T47D (cell line): ENCODE measurements at regions not wholly inside any gene's neighbourhood (a gene's known extent, or its start where the extent isn't known, plus 50 kb on each side); places are given as distances from the start of the nearest gene placed in this dataset.
"Not testable (repeated sequence)": the region's sequence is repeated elsewhere in the genome, so short reads cannot be mapped to it uniquely, and the experiment has no call there.

Experiments
- DNase-seq, 2 experiments: peaks; one replicate each; pipeline versions ENCODE4 v3.0.0 to v3.0.0-alpha.2; 2011 to 2012; ENCODE audit warnings: low read depth in 1 of 2, low spot score in 1 of 2
- in situ Hi-C: cut with HindIII; loops from 2 replicates; pipeline ENCODE4 v1.10.0; 2016; ENCODE audit warnings: low sequenced_read_pairs, low pct_unique_long_range_greater_than_20kb

DNA sequence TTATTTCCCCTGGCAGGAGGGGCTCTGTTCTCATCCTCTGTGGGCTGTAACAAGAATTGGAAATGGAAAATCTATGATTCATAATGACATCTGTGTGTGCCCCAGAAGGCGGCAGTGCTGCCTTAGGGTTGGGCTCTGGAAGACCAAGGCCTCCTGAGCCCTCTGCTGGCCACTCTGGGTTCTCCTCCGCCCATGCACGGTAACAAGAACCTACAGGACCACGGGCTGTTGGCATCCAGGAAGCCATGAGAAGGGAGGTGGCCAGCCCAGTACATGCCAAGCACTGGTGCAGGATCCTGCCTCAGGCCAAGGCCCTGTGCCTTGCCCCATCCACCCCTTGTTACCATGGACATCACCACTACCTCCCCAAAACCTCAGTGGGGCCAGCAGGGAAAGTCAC, 454.2 kb downstream of the TP53TG3F start:
- DNase-seq, in situ Hi-C loops: not testable (repeated sequence)

DNA sequence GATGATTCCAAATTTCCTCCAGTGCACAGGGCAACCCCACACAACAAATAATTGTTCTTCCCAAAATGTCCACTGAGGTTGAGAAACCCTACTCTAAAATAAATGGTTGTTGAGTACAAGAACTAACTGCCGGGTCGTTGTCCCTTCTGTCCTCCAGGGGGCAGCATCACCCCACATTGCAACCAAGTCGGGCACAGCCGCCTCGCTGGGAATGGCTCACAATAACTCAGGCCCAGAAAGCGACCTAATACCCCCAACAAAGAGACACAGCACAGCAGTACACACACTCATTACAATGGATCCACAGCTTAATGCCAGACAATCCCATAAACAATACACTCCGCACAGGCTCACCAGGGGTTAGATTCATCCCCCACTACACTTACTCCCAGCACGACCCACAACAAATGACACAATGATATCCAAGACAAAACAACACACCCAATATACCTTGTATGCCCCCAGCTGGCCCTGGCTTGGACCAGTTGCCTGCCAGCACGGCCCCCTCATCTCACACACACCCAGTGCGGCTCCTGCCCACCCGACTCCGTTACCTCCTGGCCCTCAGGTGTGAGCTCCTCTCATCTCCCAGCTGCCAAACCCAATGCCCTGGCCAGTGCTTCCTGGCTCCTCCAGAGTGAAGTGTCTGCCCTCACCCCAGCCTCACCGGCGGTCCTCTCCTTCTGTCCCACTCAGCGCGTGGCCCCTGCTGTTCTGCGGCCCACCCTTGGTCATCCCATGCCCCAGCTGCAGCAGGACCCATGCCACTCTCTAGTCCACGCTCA, 461.5 kb downstream of the TP53TG3F start:
- DNase-seq, in situ Hi-C loops: not testable (repeated sequence)

DNA sequence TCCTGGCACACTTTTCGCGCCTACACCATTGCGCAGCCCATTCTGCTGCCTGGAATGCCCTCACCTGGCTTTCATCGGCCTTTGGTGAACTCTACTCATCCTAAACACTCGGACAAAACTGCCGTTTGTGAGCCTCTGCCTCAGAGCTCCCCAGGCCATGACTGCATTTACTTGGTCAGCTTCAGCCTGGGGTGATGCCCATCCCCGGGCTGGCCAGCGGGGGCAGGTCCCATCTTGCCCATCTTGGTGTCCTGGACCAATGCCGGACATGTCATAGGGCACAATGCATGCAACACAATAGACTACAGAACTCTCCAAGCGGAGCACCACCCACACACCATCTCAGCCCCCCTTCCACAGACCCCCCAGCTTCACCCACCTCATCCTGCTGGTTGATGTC, 463.5 kb downstream of the TP53TG3F start:
- in situ Hi-C loops, DNase-seq: not testable (repeated sequence)

DNA sequence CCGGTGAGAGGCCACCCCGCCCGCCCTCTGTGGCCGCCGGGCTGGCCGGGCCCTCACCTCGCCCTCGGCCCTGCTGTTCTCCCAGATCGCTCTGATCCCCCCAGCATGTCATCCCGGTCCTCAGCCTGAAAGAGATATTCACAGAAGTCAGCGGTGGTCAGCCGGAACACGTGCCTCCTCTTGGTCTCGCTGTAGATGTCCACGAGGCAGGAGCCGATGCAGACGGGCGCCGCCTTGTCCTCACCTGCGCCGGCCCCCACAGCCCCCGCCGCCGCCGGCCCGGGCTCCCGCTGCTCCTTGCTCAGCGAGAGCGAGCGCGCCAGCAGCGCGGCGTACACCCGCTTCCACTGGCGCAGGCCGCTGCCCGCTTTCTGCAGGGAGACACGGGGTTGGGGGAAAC, 468.6 kb downstream of the TP53TG3F start:
- in situ Hi-C loops, DNase-seq: not testable (repeated sequence)

DNA sequence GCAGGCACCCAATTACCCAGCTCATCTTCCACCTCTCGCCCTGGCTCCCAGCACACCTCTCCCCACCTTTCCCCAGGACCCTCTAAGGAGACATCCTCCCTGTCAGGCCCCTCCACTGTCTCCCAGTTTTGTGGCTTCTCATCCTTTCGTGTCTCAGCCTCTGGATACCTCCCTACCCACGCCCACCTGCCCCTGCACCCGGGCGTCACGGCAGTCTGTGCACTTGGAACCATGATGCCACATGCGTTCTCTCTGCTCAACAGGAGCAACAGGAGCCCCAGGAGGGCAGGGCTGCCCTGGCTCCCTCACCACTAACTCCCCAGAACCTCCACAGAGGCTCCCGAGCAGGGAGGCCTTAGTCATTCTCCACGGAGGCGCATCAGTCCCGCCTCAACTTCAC, 472.8 kb downstream of the TP53TG3F start:
- DNase-seq, in situ Hi-C loops: not testable (repeated sequence)

DNA sequence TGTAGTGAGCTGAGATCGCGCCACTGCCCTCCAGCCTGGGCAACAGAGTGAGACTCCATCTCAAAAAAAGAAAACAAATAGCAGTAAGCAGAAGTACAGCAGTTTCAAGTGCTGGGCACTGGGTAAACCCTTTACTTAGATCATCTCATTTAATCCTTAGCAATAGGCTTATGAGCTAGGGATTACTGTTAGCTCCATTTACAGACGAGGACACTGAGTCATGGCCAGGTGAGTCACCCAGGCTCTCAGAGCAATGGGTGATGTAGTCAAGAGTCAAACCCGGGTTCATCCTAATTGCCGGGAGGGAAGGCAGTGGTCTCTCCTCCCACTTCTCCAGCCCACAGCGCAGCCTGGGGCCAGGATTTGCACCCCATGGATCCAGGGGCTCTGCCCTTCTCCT, 473.6 kb downstream of the TP53TG3F start:
- in situ Hi-C loops, DNase-seq: not testable (repeated sequence)

DNA sequence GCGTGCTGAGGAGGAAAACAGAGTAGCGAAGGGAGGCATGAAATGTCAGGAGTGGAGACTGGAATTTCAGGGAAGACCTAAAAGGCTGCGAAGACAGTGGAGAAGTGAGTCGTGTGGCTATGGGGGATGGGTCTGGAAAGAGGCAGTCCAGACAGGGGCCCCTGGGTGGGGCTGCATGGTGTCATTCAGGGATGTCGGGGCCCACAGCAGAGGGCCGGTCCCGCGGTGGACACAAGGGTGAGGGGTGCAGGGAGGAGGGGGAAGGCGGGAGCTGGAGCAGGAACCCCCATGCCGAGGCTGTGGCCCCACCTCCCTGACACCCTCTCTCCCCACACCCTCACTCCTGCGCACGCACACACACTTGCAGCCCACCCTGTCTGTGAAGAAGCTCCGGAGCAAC, 476.4 kb downstream of the TP53TG3F start:
- DNase-seq, in situ Hi-C loops: not testable (repeated sequence)

DNA sequence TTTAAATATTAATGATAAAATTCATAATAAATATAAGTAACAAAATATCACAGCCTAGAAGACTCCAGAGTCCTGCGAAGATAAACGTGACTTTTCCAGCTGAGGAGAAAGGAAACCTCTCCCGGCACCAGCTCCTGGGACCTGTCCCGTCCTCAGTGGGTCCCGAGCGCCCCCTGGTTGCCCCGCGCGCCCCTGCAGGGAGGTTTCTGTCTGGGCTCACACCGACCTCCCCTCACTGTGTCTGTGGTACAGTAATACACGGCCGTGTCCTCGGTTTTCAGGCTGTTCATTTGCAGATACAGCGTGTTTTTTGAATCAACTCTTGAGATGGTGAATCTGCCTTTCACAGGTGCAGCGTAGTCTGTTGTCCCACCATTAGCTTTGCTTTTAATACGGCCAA, 478.7 kb downstream of the TP53TG3F start:
- DNase-seq, in situ Hi-C loops: not testable (repeated sequence)

DNA sequence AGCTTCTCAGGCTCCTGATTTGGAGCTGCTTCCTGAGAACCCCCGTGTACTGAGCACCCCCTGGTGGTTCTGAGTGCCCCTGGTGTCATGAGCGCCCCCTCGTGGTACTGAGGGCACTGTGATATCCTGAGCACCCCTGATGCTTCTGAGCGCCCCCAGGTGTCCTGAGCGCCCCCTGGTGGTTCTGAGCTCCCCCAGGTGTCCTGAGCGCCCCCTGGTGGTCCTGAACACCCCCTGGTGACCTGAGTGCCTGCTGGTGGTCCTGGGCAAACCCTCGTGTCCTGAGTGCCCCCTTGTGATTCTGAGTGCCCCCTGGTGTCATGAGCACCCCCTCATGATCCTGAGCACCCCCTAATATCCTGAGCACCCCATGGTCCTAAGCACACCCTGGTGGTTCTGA, 502.1 kb downstream of the TP53TG3F start:
- DNase-seq, in situ Hi-C loops: not testable (repeated sequence)

DNA sequence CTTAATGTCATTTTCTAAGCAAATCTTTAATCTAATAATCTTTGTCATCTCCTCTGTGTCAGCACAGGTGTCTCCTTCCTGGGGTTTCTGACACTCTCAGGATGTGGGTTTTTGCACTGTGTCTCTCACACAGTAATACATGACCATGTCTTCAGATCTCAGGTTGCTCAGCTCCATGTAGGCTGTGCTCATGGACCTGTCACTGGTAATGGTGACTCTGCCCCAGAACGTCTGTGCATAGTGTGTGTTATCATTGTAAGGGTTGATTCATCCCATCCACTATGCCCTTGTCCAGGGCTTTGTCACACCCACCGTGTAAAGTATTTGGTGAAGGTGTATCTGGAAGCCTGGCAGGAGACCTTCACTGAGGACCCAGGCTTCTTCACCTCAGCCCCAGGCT, 506.1 kb downstream of the TP53TG3F start:
- DNase-seq, in situ Hi-C loops: not testable (repeated sequence)

DNA sequence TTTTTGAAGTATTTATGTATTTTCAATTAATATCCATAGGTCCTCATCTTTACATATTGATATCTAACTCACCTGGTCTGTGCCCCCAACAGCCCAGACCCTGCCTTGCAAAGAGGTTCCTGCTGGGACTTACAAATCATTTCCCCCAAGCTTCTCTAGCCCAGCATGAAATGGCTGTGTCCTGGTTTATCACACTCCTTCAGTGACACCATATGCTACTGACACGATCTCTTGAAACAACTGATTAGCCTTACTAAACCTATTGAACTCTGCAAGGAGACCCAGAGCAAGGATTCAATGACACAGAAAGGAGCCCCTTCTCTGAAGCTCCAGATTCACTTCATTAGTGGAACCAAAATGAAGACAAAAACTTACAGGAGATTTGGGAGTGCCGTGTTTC, 507.4 kb downstream of the TP53TG3F start:
- DNase-seq, in situ Hi-C loops: not testable (repeated sequence)

DNA sequence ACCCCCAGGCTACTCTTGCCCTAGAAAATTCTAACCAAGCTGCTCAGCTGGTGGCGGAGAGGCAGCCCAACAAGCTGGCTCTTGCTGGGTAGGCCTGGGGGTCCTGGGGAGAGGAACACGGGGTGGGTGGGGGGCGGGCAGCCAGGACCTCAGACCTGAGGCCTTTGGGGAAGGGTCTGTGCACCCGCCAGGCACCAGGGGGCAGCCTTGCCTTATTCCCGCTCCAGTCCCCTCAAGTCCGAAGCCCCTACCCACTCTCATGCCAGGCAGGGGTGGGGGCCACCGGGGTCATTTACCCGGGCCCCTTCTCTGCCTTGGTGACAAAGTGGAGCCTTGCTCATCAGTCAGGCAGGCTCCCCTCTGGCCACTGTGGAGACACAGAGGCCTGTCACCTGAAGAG, 515.1 kb downstream of the TP53TG3F start:
- DNase-seq, in situ Hi-C loops: not testable (repeated sequence)

DNA sequence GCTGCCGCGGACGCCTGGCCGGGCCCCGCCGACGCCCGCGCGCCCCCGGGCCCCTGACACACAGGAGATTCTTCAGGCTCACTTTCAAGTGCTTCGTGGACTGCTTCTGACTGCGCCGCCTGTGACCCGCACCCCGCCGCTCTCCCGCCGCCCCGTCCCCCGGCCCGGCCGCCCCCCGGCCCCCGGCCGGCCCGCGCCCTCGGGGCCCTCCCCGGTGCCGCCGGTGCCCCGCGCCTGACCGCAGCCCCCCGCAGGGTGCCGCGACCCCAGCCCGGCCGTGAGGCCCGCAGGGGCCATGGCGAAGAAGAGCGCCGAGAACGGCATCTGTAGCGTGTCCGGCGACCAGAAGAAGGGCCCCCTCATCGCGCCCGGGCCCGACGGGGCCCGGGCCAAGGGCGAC, 516.3 kb downstream of the TP53TG3F start:
- in situ Hi-C loops, DNase-seq: not testable (repeated sequence)

DNA sequence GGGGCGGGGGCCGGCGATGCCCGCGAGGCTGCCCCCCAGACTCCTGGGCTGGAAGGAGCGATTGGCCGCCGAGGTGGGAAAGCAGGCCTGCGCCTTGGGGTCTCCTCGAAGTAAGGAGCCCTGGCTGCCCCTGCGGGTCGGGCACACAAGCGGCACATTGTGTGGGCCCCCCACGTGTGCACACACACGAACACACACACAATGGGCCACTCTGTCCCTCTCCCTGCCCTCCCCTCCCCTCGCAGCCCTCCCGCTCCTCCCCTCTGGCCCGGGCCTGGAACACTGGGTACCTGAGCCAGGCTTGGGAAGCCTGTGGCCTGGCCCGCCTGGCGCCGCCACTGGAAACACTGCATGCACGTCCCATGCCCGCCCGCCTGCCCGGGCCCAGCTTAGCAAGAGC, 517.1 kb downstream of the TP53TG3F start:
- DNase-seq, in situ Hi-C loops: not testable (repeated sequence)

DNA sequence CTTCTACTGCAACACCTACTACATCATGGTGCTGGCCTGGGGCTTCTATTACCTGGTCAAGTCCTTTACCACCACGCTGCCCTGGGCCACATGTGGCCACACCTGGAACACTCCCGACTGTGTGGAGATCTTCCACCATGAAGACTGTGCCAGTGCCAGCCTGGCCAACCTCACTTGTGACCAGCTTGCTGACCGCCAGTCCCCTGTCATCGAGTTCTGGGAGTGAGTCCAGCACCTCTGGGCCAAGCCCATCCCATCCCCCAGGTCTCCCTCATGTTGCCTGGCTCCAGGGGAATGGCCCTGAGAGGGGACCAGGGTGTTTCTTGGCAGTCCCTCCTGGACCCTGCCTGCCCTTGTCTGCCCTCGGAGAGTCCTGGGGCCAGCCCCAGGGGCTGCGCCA, 519.4 kb downstream of the TP53TG3F start:
- in situ Hi-C loops, DNase-seq: not testable (repeated sequence)

DNA sequence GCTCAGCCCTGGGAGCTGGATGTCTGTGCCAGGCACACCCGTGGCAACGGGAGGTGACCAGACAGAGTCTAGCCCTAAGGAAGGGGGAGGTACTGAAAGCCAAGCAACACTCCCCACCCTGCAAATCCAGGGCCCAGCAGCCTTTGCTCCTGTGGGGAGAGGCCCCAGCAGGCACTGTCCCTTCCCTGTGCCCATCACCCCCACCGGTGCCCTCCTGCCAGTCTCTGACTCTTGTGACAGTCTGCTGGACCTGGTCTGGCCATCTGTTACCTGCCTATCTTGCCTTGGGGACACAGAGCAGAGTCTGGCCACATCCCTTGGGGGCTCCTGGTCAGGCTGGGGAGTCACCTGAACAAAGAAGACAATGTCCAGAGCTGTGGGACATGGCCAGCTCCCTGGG, 520.2 kb downstream of the TP53TG3F start:
- in situ Hi-C loops, DNase-seq: not testable (repeated sequence)

DNA sequence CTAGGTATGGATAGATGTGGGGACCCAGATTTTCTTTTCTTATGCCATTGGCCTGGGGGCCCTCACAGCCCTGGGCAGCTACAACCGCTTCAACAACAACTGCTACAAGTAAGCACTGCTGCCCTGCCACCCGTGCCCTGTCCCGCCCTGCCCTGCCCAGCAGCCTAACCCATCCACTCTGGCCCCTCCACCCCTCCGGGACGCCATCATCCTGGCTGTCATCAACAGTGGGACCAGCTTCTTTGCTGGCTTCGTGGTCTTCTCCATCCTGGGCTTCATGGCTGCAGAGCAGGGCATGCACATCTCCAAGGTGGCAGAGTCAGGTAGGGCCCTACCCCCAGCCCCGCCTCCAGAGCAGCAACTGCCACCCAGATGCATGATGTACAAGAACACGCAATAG, 521.3 kb downstream of the TP53TG3F start:
- in situ Hi-C loops, DNase-seq: not testable (repeated sequence)

DNA sequence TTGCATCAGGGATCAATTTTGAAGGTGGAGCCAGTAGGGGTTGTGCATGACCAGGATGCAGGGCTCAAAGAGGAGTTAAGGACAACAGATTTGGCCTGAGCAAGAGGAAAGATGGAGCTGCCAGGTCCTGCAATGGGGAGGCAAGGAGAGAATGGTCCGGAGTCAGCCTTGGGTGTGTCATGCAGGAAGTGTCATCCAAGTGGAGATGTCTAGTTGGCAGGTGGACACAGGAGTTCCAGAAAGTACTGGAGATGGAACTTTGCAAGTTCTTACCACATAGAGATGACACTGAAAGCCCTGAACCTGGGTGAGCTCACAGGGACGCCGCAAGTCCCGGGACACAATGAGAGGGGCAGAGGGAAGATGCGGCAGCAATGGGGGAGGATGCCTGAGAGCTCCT, 525.0 kb downstream of the TP53TG3F start:
- in situ Hi-C loops, DNase-seq: not testable (repeated sequence)

DNA sequence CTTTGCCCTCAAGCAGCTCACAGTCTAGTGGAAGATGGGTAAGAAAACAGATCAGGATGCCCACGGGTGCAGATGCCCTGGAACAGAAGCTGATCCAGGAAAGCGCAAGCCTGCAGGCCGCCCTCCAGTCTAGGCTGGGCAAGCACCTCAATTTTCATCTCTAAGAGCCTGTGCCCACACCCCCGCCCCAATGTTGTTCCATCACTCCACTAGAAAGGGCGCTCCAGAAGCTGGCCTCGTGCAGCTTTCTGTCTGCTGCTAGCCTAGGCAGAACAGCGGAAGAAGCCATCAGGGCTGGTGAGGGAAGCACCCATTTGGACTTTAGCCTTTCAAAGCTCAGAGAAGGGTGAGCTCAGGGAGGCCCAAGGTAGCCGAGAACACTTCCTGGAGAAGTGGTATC, 527.1 kb downstream of the TP53TG3F start:
- DNase-seq, in situ Hi-C loops: not testable (repeated sequence)
